ENCODE measurements at regions not wholly inside any gene's neighbourhood (a gene's known extent, or its start where the extent isn't known, plus 50 kb on each side); places are given as distances from the start of the nearest gene placed in this dataset.

DNA sequence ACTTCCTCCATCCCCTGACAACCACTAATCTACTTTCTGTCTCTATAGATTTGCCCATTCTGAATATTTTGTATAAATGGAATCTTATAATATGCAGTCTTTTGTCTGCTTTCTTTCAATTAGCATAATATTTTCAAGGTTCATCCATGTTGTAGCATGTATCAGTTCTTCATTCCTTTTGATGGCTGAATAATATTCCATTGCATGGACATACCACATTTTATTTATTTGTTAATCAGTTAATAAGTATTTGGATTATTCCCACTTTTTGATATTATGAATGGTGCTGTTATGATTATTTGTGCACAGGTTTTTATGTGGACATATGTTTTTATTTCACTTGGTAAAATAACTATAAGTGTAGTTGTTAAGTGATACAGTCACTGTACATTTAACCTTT is 155.1 kb upstream of the WSCD2 start:
- TF ChIP-seq, protein P1, sequence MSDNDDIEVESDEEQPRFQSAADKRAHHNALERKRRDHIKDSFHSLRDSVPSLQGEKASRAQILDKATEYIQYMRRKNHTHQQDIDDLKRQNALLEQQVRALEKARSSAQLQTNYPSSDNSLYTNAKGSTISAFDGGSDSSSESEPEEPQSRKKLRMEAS (IDR thresholded peaks at IDR 0.05), result no peak
- no peak for TF ChIP-seq TCF12 (IDR thresholded peaks at IDR 0.05; ENCODE audit: low read depth)
- no peak for TF ChIP-seq FOXM1 (IDR thresholded peaks at IDR 0.05; ENCODE audit: borderline replicate concordance, low read depth)
- TF ChIP-seq RAD21 (IDR thresholded peaks at IDR 0.05; ENCODE audit: low read depth), result no peak
- no peak for TF ChIP-seq ZBTB7A (IDR thresholded peaks at IDR 0.05; ENCODE audit: low read depth)
- TF ChIP-seq, protein P2, sequence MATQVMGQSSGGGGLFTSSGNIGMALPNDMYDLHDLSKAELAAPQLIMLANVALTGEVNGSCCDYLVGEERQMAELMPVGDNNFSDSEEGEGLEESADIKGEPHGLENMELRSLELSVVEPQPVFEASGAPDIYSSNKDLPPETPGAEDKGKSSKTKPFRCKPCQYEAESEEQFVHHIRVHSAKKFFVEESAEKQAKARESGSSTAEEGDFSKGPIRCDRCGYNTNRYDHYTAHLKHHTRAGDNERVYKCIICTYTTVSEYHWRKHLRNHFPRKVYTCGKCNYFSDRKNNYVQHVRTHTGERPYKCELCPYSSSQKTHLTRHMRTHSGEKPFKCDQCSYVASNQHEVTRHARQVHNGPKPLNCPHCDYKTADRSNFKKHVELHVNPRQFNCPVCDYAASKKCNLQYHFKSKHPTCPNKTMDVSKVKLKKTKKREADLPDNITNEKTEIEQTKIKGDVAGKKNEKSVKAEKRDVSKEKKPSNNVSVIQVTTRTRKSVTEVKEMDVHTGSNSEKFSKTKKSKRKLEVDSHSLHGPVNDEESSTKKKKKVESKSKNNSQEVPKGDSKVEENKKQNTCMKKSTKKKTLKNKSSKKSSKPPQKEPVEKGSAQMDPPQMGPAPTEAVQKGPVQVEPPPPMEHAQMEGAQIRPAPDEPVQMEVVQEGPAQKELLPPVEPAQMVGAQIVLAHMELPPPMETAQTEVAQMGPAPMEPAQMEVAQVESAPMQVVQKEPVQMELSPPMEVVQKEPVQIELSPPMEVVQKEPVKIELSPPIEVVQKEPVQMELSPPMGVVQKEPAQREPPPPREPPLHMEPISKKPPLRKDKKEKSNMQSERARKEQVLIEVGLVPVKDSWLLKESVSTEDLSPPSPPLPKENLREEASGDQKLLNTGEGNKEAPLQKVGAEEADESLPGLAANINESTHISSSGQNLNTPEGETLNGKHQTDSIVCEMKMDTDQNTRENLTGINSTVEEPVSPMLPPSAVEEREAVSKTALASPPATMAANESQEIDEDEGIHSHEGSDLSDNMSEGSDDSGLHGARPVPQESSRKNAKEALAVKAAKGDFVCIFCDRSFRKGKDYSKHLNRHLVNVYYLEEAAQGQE (IDR thresholded peaks at IDR 0.05; ENCODE audit: low read depth), result no peak
- no peak for TF ChIP-seq EP300 (IDR thresholded peaks at IDR 0.05; ENCODE audit: borderline replicate concordance)

Measured in Ishikawa (cell line).